LHCN-M2 (cell line): ENCODE measurements at regions not wholly inside any gene's neighbourhood (a gene's known extent, or its start where the extent isn't known, plus 50 kb on each side); places are given as distances from the start of the nearest gene placed in this dataset.

ENCODE experiments used
- DNase-seq: peaks from one replicate; pipeline ENCODE4 v3.0.0-alpha.2; 2012; ENCODE audit warnings: low read depth

- DNase-seq, result no peak
Observed at GRCh38 chr21:28239340-28239739, 753.3 kb downstream of the LTN1 start.

- DNase-seq, result no peak
Observed at GRCh38 chr21:28237661-28238060, 755.0 kb downstream of the LTN1 start.

- DNase-seq, result no peak
Observed at GRCh38 chr21:28235169-28235895, 757.3 kb downstream of the LTN1 start.

GRCh38 chr21:28234326-28234725 lies 758.4 kb downstream of the LTN1 start:
- no peak for DNase-seq

GRCh38 chr21:28233536-28234220 lies 759.0 kb downstream of the LTN1 start:
- DNase-seq, result no peak

GRCh38 chr21:28230559-28230958 lies 762.1 kb downstream of the LTN1 start:
- peak; percentile 39 for DNase-seq

- DNase-seq, result peak; percentile 70
Observed at GRCh38 chr21:28229814-28230213, 762.9 kb downstream of the LTN1 start.

GRCh38 chr21:28228636-28228995 lies 764.1 kb downstream of the LTN1 start:
- DNase-seq, result no peak

GRCh38 chr21:28227881-28228635 lies 764.6 kb downstream of the LTN1 start:
- DNase-seq, result no peak

GRCh38 chr21:28226563-28226962 lies 766.1 kb downstream of the LTN1 start:
- no peak for DNase-seq

- DNase-seq, result no peak
Observed at GRCh38 chr21:28224191-28224726, 768.4 kb downstream of the LTN1 start.

GRCh38 chr21:28221984-28222383 lies 770.7 kb downstream of the LTN1 start:
- no peak for DNase-seq

GRCh38 chr21:28220680-28221079 lies 772.0 kb downstream of the LTN1 start:
- peak; percentile 17 for DNase-seq

- DNase-seq, result no peak
Observed at GRCh38 chr21:28216976-28217523, 775.6 kb downstream of the LTN1 start.

- DNase-seq, result peak; percentile 60
Observed at GRCh38 chr21:28215214-28215954, 777.3 kb downstream of the LTN1 start.

- DNase-seq, result no peak
Observed at GRCh38 chr21:28214786-28215185, 777.9 kb downstream of the LTN1 start.

- DNase-seq, result no peak
Observed at GRCh38 chr21:28213261-28213660, 779.4 kb downstream of the LTN1 start.

GRCh38 chr21:28212061-28212460 lies 780.6 kb downstream of the LTN1 start:
- DNase-seq, result no peak

GRCh38 chr21:28207436-28208173 lies 785.1 kb downstream of the LTN1 start:
- peak; percentile 38 for DNase-seq

GRCh38 chr21:28200726-28201125 lies 792.0 kb downstream of the LTN1 start:
- no peak for DNase-seq

GRCh38 chr21:28196981-28197380 lies 795.7 kb downstream of the LTN1 start:
- DNase-seq, result no peak
